OCI-LY7 (cell line): ENCODE measurements at regions not wholly inside any gene's neighbourhood (a gene's known extent, or its start where the extent isn't known, plus 50 kb on each side); places are given as distances from the start of the nearest gene placed in this dataset.

Source experiments
- BruUV-seq: library from RNA; stranded (reverse); fragments of 400-500 nt; replicated peaks from 2 replicates; lab custom pipeline; 2021; lab: Mats Ljungman, UMichigan
- CTCF ChIA-PET: fragments of 300-600 bp; sonication (Branson Sonifier 250); formaldehyde crosslinking; loops from one replicate; lab custom pipeline; 2022; ENCODE audit warnings: antibody characterized with exemption; ENCODE audit not compliant: unreplicated experiment; lab: Charles Lee
- POLR2A ChIA-PET: fragments of 300-600 bp; sonication (Branson Sonifier 250); formaldehyde crosslinking; loops from one replicate; lab custom pipeline; 2022; ENCODE audit warnings: antibody characterized with exemption; lab: Charles Lee
- DNase-seq: peaks from one replicate; pipeline ENCODE4 v3.0.0-alpha.2; 2015; ENCODE audit warnings: low spot score
- H2AFZ ChIP-seq: fragments of 200-600 bp; sonication (generic), shearing (Covaris generic); 2 replicates; pipeline ENCODE4 v1.6.1; 2014; ENCODE audit warnings: mild to moderate bottlenecking, antibody characterized with exemption, low read length, moderate library complexity
- H3K27ac ChIP-seq: fragments of 200-600 bp; sonication (generic); 2 replicates; pipeline ENCODE4 v1.5.1; 2014; ENCODE audit warnings: mixed run types, low read depth, mild to moderate bottlenecking, moderate library complexity, low read length, inconsistent platforms; ENCODE audit not compliant: poor library complexity, severe bottlenecking
- H3K36me3 ChIP-seq: fragments of 200-600 bp; sonication (generic); 2 replicates; pipeline ENCODE4 v1.6.1; 2014; ENCODE audit warnings: mild to moderate bottlenecking, antibody characterized with exemption, low read length, moderate library complexity, mixed read lengths; ENCODE audit not compliant: insufficient read depth
- H3K4me1 ChIP-seq: fragments of 200-600 bp; sonication (generic); 2 replicates; pipeline ENCODE4 v1.5.1; 2014; ENCODE audit warnings: mild to moderate bottlenecking, low read length; ENCODE audit not compliant: insufficient read depth, poor library complexity, severe bottlenecking
- H3K4me2 ChIP-seq: fragments of 200-600 bp; sonication (generic); 2 replicates; pipeline ENCODE4 v1.6.1; 2014; ENCODE audit warnings: mild to moderate bottlenecking, low read length
- H3K4me3 ChIP-seq: fragments of 200-600 bp; sonication (generic); 2 replicates; pipeline ENCODE4 v1.5.1; 2014; ENCODE audit warnings: mild to moderate bottlenecking, low read depth, low read length; ENCODE audit not compliant: poor library complexity, severe bottlenecking
- H3K79me2 ChIP-seq: fragments of 200-600 bp; sonication (generic); 2 replicates; pipeline ENCODE4 v1.6.1; 2016; ENCODE audit warnings: low read depth, mild to moderate bottlenecking, low read length, moderate library complexity, mixed read lengths; ENCODE audit not compliant: insufficient read depth
- H3K9me2 ChIP-seq: fragments of 200-600 bp; sonication (generic); 2 replicates; pipeline ENCODE4 v1.6.1; 2016; ENCODE audit warnings: mild to moderate bottlenecking, low read length, mixed read lengths; ENCODE audit not compliant: insufficient read depth
- H3K9me3 ChIP-seq: fragments of 200-600 bp; sonication (generic); 2 replicates; pipeline ENCODE4 v1.6.1; 2014; ENCODE audit warnings: mild to moderate bottlenecking, mixed run types, low read length, mixed read lengths
- H4K20me1 ChIP-seq: fragments of 200-600 bp; sonication (generic); 2 replicates; pipeline ENCODE4 v1.6.1; 2014; ENCODE audit warnings: mild to moderate bottlenecking, antibody characterized with exemption, low read length, moderate library complexity, mixed read lengths; ENCODE audit not compliant: insufficient read depth
- EZH2phosphoT487 ChIP-seq: fragments of 200-600 bp; sonication (generic); IDR thresholded peaks from 2 replicates; pipeline ENCODE4 v1.6.1; 2018; ENCODE audit warnings: low read depth, borderline replicate concordance, mild to moderate bottlenecking, mixed run types, antibody characterized with exemption, low read length, moderate library complexity, mixed read lengths
- intact Hi-C: fragments of 100-400 bp; cut with micrococcal nuclease; formaldehyde crosslinking; loops from one replicate; pipeline ENCODE4 v1.10.0; 2022; ENCODE audit not compliant: unreplicated experiment
- TF ChIP-seq, protein P1 (sequence below): fragments of 200-600 bp; sonication (generic); conservative IDR thresholded peaks from 2 replicates; pipeline ENCODE4 v1.5.1; 2014; ENCODE audit warnings: mild to moderate bottlenecking, antibody characterized with exemption, low read length, moderate library complexity, mixed read lengths

- TF ChIP-seq EZH2phosphoT487 = no peak
- TF ChIP-seq, protein P1, sequence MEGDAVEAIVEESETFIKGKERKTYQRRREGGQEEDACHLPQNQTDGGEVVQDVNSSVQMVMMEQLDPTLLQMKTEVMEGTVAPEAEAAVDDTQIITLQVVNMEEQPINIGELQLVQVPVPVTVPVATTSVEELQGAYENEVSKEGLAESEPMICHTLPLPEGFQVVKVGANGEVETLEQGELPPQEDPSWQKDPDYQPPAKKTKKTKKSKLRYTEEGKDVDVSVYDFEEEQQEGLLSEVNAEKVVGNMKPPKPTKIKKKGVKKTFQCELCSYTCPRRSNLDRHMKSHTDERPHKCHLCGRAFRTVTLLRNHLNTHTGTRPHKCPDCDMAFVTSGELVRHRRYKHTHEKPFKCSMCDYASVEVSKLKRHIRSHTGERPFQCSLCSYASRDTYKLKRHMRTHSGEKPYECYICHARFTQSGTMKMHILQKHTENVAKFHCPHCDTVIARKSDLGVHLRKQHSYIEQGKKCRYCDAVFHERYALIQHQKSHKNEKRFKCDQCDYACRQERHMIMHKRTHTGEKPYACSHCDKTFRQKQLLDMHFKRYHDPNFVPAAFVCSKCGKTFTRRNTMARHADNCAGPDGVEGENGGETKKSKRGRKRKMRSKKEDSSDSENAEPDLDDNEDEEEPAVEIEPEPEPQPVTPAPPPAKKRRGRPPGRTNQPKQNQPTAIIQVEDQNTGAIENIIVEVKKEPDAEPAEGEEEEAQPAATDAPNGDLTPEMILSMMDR = no peak
- intact Hi-C loops = no loop called here
- H3K4me1 ChIP-seq = no peaks in the 10 kb centered on the region
- H4K20me1 ChIP-seq = no peaks in the 10 kb centered on the region
- DNase-seq = no peak
- no TSS peak for BruUV-seq
- no peak overlapping the region for H2AFZ ChIP-seq
- no peak overlapping the region for H3K4me3 ChIP-seq
- no peaks in the 10 kb centered on the region for H3K36me3 ChIP-seq
- POLR2A ChIA-PET = no interaction called here
- CTCF ChIA-PET = no interaction called here
- H3K27ac ChIP-seq = no peak overlapping the region
- no peaks in the 10 kb centered on the region for H3K79me2 ChIP-seq
- H3K4me2 ChIP-seq = no peak overlapping the region
- H3K9me3 ChIP-seq = no peaks in the 10 kb centered on the region
- no peaks in the 10 kb centered on the region for H3K9me2 ChIP-seq
These were observed 304.6 kb downstream of the NUP35 start for GRCh38 chr2:183428881-183429280.

DNA sequence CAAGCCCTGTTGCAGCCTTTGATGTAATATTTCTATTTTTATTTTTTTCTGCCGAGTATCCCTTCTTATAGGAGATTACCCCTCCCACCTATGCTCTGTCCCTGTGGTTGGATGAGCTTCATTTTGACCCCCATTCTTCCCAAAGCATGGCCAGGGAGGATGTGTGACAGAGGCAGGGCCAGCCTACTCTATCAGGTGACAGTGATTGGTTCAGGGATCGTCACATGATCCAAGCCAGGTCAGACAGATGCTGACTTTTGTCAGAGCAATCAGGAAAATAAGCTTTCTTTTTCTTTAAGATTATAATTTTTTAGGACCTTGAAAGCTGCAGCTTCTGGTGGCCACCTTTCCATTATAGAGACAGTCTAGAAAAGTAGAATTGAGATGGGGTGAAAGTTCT lies 314.3 kb downstream of the NUP35 start:
- H3K36me3 ChIP-seq = no peaks in the 10 kb centered on the region
- H3K4me2 ChIP-seq = no peak overlapping the region
- no TSS peak for BruUV-seq
- H3K9me2 ChIP-seq = no peaks in the 10 kb centered on the region
- no peak for DNase-seq
- no peaks in the 10 kb centered on the region for H3K9me3 ChIP-seq
- H4K20me1 ChIP-seq = no peaks in the 10 kb centered on the region
- ChIA-PET POLR2A (interaction anchor here (1.1 kb wide), 1 partner anchor 21 kb away, joined by 4 read pairs; no protein-coding TSS in a partner anchor), CTCF (no interaction called here)
- TF ChIP-seq EZH2phosphoT487 = no peak
- TF ChIP-seq, protein P1 = no peak
- H3K79me2 ChIP-seq = no peaks in the 10 kb centered on the region
- H3K4me3 ChIP-seq = no peak overlapping the region
- H3K4me1 ChIP-seq = no peaks in the 10 kb centered on the region
- no peak overlapping the region for H3K27ac ChIP-seq
- intact Hi-C loops = no loop called here
- no peak overlapping the region for H2AFZ ChIP-seq

DNA sequence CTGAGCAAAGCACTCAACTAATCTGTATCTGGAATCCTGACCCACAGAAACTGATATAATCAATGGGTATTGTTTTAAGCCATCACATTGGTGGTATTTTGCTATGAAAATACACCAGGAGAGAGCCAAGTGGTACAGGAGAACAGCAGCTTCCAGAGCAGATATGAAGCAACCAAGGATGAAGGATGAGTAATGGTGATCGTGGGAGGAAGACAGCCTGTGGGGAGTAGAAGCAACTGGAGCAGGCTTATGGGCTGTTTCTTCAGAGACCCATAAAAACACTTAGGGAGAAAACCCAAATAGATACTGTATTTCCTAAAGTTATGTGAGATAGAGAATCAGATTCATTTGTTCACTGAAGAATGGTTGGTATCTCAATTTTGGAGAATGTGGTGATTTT lies 330.8 kb downstream of the NUP35 start:
- H3K9me2 ChIP-seq = no peaks in the 10 kb centered on the region
- no peaks in the 10 kb centered on the region for H3K36me3 ChIP-seq
- no peak overlapping the region for H3K27ac ChIP-seq
- H4K20me1 ChIP-seq = no peaks in the 10 kb centered on the region
- POLR2A ChIA-PET = no interaction called here
- H3K4me3 ChIP-seq = no peak overlapping the region
- no peak overlapping the region for H2AFZ ChIP-seq
- no TSS peak for BruUV-seq
- no peak overlapping the region for H3K4me2 ChIP-seq
- no peak for DNase-seq
- no peaks in the 10 kb centered on the region for H3K9me3 ChIP-seq
- no peaks in the 10 kb centered on the region for H3K79me2 ChIP-seq
- TF ChIP-seq, protein P1 = no peak
- TF ChIP-seq EZH2phosphoT487 = no peak
- H3K4me1 ChIP-seq = no peaks in the 10 kb centered on the region
- CTCF ChIA-PET = no interaction called here
- intact Hi-C loops = no loop called here
